Endodermal cell (in vitro differentiated cells): ENCODE measurements at regions not wholly inside any gene's neighbourhood (a gene's known extent, or its start where the extent isn't known, plus 50 kb on each side); places are given as distances from the start of the nearest gene placed in this dataset.

Source experiments
- DNase-seq: peaks from one replicate; pipeline ENCODE4 v3.0.0-alpha.2; 2017
- H3K27ac ChIP-seq: 2 replicates; pipeline ENCODE4 v1.5.1; 2013; ENCODE audit warnings: mild to moderate bottlenecking, low read depth, low read length, moderate library complexity
- H3K27me3 ChIP-seq: 2 replicates; pipeline ENCODE4 v1.6.1; 2013; ENCODE audit warnings: mild to moderate bottlenecking, low read length, moderate library complexity; ENCODE audit not compliant: insufficient read depth, control insufficient read depth, poor library complexity, severe bottlenecking
- H3K36me3 ChIP-seq: 2 replicates; pipeline ENCODE4 v1.7.0; 2013; ENCODE audit warnings: mild to moderate bottlenecking, low read length, moderate library complexity; ENCODE audit not compliant: control insufficient read depth, insufficient read depth
- H3K4me1 ChIP-seq: one replicate; pipeline ENCODE4 v1.7.0; 2013; ENCODE audit warnings: low read length; ENCODE audit not compliant: control insufficient read depth, insufficient read depth
- H3K4me3 ChIP-seq: 2 replicates; pipeline ENCODE4 v1.5.1; 2013; ENCODE audit warnings: mild to moderate bottlenecking, low read length, moderate library complexity
- H3K9ac ChIP-seq: 2 replicates; pipeline ENCODE4 v1.6.1; 2013; ENCODE audit warnings: mild to moderate bottlenecking, low read length, moderate library complexity; ENCODE audit not compliant: poor library complexity, severe bottlenecking; ENCODE audit errors: extremely low read depth
- H3K9me3 ChIP-seq: 2 replicates; pipeline ENCODE4 v1.6.1; 2013; ENCODE audit warnings: mild to moderate bottlenecking, low read length, moderate library complexity; ENCODE audit not compliant: control insufficient read depth
- H3K27ac Mint-ChIP-seq: 2 replicates; pipeline ENCODE4 v1.8.0; 2020; ENCODE audit warnings: mixed read lengths
- H3K27me3 Mint-ChIP-seq: 2 replicates; pipeline ENCODE4 v1.8.0; 2021; ENCODE audit warnings: mild to moderate bottlenecking, mixed read lengths; ENCODE audit not compliant: insufficient read depth
- H3K36me3 Mint-ChIP-seq: 2 replicates; pipeline ENCODE4 v1.8.0; 2020; ENCODE audit warnings: low read depth, mixed read lengths
- H3K4me1 Mint-ChIP-seq: 2 replicates; pipeline ENCODE4 v1.8.0; 2020; ENCODE audit warnings: mixed read lengths
- H3K4me3 Mint-ChIP-seq: 2 replicates; pipeline ENCODE4 v1.8.0; 2020; ENCODE audit warnings: mild to moderate bottlenecking, moderate library complexity, mixed read lengths
- H3K9me3 Mint-ChIP-seq: 2 replicates; pipeline ENCODE4 v1.8.0; 2020; ENCODE audit warnings: mild to moderate bottlenecking, mixed read lengths
- WGBS, 2 experiments: methylation state at CpG; one replicate each; pipeline versions ENCODE4 v1.1.5 to v1.1.7; 2013; ENCODE audit warnings: missing lambda C conversion rate in 2 of 2, mixed read lengths in 1 of 2; ENCODE audit not compliant: insufficient coverage in 1 of 2, insufficient read length in 1 of 2; 5-methylcytosine and 5-hydroxymethylcytosine counted together
- TF ChIP-seq, protein P1 (sequence below): fragments of 200-600 bp; sonication (generic); conservative IDR thresholded peaks from 2 replicates; pipeline ENCODE4 v1.5.0; 2021; ENCODE audit warnings: antibody characterized with exemption, mild to moderate bottlenecking

DNA sequence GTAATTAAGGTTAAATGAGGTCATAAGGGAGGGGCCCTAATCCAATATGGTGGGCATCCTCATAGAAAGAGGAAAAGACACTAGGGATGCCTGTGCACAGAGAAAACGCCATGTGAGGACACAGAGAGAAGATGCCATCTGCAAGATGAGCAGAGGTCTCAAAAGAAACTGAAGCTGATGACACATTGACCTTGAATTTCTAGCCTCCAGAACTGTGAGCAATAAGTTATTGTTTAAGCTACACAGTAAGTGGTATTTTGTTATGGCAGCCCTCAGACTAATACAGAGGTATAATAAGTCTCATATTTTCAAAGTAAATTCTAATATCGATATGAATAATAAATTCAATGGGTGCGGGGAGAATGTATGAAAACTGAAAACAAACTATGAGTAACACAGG, 169.9 kb downstream of the UGT8 start:
- no peak overlapping the region for H3K4me3 Mint-ChIP-seq

DNA sequence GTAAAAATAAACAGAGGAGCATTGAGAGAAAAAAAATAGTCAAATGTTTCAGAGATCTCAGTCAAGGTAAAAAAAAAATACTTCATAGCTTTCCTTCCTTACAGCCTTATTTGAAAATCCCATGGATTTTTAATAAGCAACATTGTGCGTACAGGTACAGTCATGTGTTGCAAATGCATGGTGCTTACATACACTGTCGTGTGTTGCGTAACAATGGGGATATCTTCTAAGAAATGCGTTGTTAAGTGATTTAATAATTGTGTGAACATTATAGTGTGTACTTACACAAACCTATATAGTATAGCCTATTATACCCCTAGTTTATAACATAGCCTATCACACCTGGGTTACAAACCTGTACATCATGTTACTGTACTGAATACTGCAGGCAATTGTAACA, 172.0 kb downstream of the UGT8 start:
- no peaks in the 10 kb centered on the region for H3K36me3 ChIP-seq
- H3K36me3 Mint-ChIP-seq: no peaks in the 10 kb centered on the region
- TF ChIP-seq, protein P1, sequence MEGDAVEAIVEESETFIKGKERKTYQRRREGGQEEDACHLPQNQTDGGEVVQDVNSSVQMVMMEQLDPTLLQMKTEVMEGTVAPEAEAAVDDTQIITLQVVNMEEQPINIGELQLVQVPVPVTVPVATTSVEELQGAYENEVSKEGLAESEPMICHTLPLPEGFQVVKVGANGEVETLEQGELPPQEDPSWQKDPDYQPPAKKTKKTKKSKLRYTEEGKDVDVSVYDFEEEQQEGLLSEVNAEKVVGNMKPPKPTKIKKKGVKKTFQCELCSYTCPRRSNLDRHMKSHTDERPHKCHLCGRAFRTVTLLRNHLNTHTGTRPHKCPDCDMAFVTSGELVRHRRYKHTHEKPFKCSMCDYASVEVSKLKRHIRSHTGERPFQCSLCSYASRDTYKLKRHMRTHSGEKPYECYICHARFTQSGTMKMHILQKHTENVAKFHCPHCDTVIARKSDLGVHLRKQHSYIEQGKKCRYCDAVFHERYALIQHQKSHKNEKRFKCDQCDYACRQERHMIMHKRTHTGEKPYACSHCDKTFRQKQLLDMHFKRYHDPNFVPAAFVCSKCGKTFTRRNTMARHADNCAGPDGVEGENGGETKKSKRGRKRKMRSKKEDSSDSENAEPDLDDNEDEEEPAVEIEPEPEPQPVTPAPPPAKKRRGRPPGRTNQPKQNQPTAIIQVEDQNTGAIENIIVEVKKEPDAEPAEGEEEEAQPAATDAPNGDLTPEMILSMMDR: no peak
- H3K27me3 ChIP-seq: no peaks in the 10 kb centered on the region
- H3K27ac Mint-ChIP-seq: no peak overlapping the region
- no peaks in the 10 kb centered on the region for H3K9me3 ChIP-seq
- H3K27me3 Mint-ChIP-seq: no peaks in the 10 kb centered on the region
- no peak for DNase-seq
- no peaks in the 10 kb centered on the region for H3K4me1 Mint-ChIP-seq
- H3K4me1 ChIP-seq: no peaks in the 10 kb centered on the region
- WGBS, 2 experiments: 92 to 100% methylated on average over 1 to 4 of the region's 4 CpGs
- H3K27ac ChIP-seq: no peak overlapping the region
- H3K4me3 ChIP-seq: no peak overlapping the region
- no peaks in the 10 kb centered on the region for H3K9me3 Mint-ChIP-seq
- H3K9ac ChIP-seq: no peak overlapping the region
- H3K4me3 Mint-ChIP-seq: no peak overlapping the region

More for the DNA sequence above, 169.9 kb downstream of the UGT8 start:
- Histone ChIP-seq H3K27me3 (no peaks in the 10 kb centered on the region), H3K27ac (no peak overlapping the region), H3K9ac (no peak overlapping the region), H3K4me1 (no peaks in the 10 kb centered on the region), H3K4me3 (no peak overlapping the region), H3K9me3 (no peaks in the 10 kb centered on the region), H3K36me3 (no peaks in the 10 kb centered on the region)
- H3K27me3 Mint-ChIP-seq: no peaks in the 10 kb centered on the region
- H3K36me3 Mint-ChIP-seq: no peaks in the 10 kb centered on the region
- no peaks in the 10 kb centered on the region for H3K4me1 Mint-ChIP-seq
- WGBS, 2 experiments: 71 to 79% methylated on average over 3 of the region's 3 CpGs
- no peak overlapping the region for H3K27ac Mint-ChIP-seq
- no peaks in the 10 kb centered on the region for H3K9me3 Mint-ChIP-seq
- TF ChIP-seq, protein P1: no peak
- DNase-seq: no peak

DNA sequence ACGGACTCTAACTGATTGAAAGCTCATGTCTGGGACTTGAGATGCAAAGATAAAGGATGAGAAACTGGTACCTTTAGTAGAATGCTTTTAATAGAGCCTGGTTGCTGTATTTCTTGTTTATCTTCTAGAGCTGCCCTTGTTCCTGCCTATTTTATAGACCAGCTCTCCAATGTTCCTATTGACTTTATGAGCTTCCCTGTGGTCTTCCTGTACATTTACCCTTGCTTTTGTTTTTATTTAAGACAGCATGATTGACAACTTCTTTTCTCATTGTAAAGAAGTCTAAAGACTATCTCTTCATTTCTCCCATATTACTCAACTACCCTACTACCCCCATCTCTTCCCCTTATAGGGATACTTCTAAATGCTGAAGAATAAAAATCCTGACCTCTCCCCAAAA, 174.7 kb downstream of the UGT8 start:
- Histone ChIP-seq H3K9ac (no peak overlapping the region), H3K27ac (no peak overlapping the region), H3K9me3 (no peaks in the 10 kb centered on the region), H3K4me3 (no peak overlapping the region), H3K27me3 (no peaks in the 10 kb centered on the region), H3K36me3 (no peaks in the 10 kb centered on the region), H3K4me1 (no peaks in the 10 kb centered on the region)
- Mint-ChIP-seq H3K27ac (no peak overlapping the region), H3K4me1 (no peaks in the 10 kb centered on the region), H3K9me3 (no peaks in the 10 kb centered on the region), H3K27me3 (no peaks in the 10 kb centered on the region), H3K4me3 (no peak overlapping the region), H3K36me3 (no peaks in the 10 kb centered on the region)
- TF ChIP-seq, protein P1: no peak
- WGBS, 2 experiments: 75 to 84% methylated on average over 1 of the region's 1 CpG
- no peak for DNase-seq
